ENCODE measurements at regions not wholly inside any gene's neighbourhood (a gene's known extent, or its start where the extent isn't known, plus 50 kb on each side); places are given as distances from the start of the nearest gene placed in this dataset.

GRCh38 chr1:238753252-238753651, 633.1 kb upstream of the CHRM3 start:
- no peaks in the 10 kb centered on the region for H3K27me3 Mint-ChIP-seq (ENCODE audit: low read depth)
- no peak overlapping the region for H3K14ac ChIP-seq (ENCODE audit: insufficient read depth, low read length)
- H3K4me3 Mint-ChIP-seq: peak overlapping the region; percentile 27 to 36; a peak in 4 of 5 replicates
- H2BK5ac ChIP-seq (ENCODE audit: insufficient read length, low read length): no peak overlapping the region
- peak overlapping the region; percentile 95 to 96 (median 95) for H3K27ac Mint-ChIP-seq
- no peaks in the 10 kb centered on the region for H4K20me1 ChIP-seq (ENCODE audit: control insufficient read depth, insufficient read depth, insufficient read length)
- no peak overlapping the region for H2BK20ac ChIP-seq (ENCODE audit: low read depth, low read length, poor library complexity, severe bottlenecking)
- H3K23ac ChIP-seq (ENCODE audit: insufficient read length, low read depth, low read length): no peak overlapping the region
- no peak for TF ChIP-seq CTCF (conservative IDR thresholded peaks at IDR 0.05)
- H3T11ph ChIP-seq (ENCODE audit: low read length): no peak overlapping the region
- no peak overlapping the region for H4K91ac ChIP-seq (ENCODE audit: insufficient read length, low read depth, low read length)
- H4K8ac ChIP-seq (replicated peaks; ENCODE audit: insufficient read length, low read depth, low read length): no peak overlapping the region
- no CpG with 5 or more reads among the region's 3 CpGs for WGBS (ENCODE audit: extremely low coverage, insufficient read length, low lambda C conversion rate)
- H3K23me2 ChIP-seq (ENCODE audit: insufficient read length, low read depth, low read length, poor library complexity, severe bottlenecking): peaks cover 2% of the 10 kb centered on the region
- no peaks in the 10 kb centered on the region for H3K79me1 ChIP-seq (ENCODE audit: insufficient read depth, low read depth, low read length, poor library complexity, severe bottlenecking)
- H3K4me1 ChIP-seq (ENCODE audit: insufficient read depth, low read length): peaks cover 10% of the 10 kb centered on the region
- H3K18ac ChIP-seq (ENCODE audit: insufficient read length, low read depth, low read length): no peak overlapping the region
- peaks cover 17 to 24% of the 10 kb centered on the region in 2 experiments for H3K4me1 Mint-ChIP-seq
- peaks cover 0 to 1% of the 10 kb centered on the region in 2 experiments; a peak in 2 of 5 replicates for H3K9me3 Mint-ChIP-seq
- peak overlapping the region; percentile 58 for H3K4me2 ChIP-seq (ENCODE audit: insufficient read depth, insufficient read length, low read length)
- no peak overlapping the region for H3K56ac ChIP-seq (ENCODE audit: insufficient read length, low read depth, low read length)
- H3K9ac ChIP-seq (ENCODE audit: extremely low read depth, insufficient read length, low read length): no peak overlapping the region
- H2BK12ac ChIP-seq (ENCODE audit: insufficient read length, low read depth, low read length): peak overlapping the region; percentile 45
- H3K36me3 Mint-ChIP-seq (ENCODE audit: insufficient read depth in 1 of 3, low read depth in 3 of 3): peaks cover 0 to 10% (median 9%) of the 10 kb centered on the region in 3 experiments; a peak in 5 of 7 replicates
- no peaks in the 10 kb centered on the region for H3K27me3 ChIP-seq (ENCODE audit: insufficient read depth, low read length)
- H3K4ac ChIP-seq (ENCODE audit: low read depth, low read length): no peak overlapping the region
- no peak overlapping the region for H2AK5ac ChIP-seq (ENCODE audit: insufficient read length, low read length)
- no peaks in the 10 kb centered on the region for H3K9me3 ChIP-seq (ENCODE audit: control insufficient read depth, low read depth, low read length)
- no peaks in the 10 kb centered on the region for H3K79me2 ChIP-seq (ENCODE audit: insufficient read depth, low read length)
- H2BK120ac ChIP-seq (ENCODE audit: low read depth, low read length, poor library complexity, severe bottlenecking): no peak overlapping the region
- DNase-seq: no peak
- H2BK15ac ChIP-seq (ENCODE audit: low read depth, low read length): no peak overlapping the region
- H3K27ac ChIP-seq (ENCODE audit: insufficient read length, low read depth, low read length): peak overlapping the region; percentile 33
- no peak overlapping the region for H4K5ac ChIP-seq (ENCODE audit: insufficient read length, low read depth, low read length)
- no peak overlapping the region for H2AFZ ChIP-seq (ENCODE audit: low read length)
